PC-9 (cell line): ENCODE measurements at regions not wholly inside any gene's neighbourhood (a gene's known extent, or its start where the extent isn't known, plus 50 kb on each side); places are given as distances from the start of the nearest gene placed in this dataset.

Experiments used
- BruUV-seq: library from RNA; stranded (reverse); fragments of 400-500 nt; replicated peaks from 2 replicates; lab custom pipeline; 2021; lab: Mats Ljungman, UMichigan
- CTCF ChIA-PET: fragments of 300-600 bp; sonication (Branson Sonifier 250); formaldehyde crosslinking; loops from one replicate; lab custom pipeline; 2022; ENCODE audit warnings: antibody characterized with exemption; lab: Charles Lee
- POLR2A ChIA-PET: fragments of 300-600 bp; sonication (Branson Sonifier 250); formaldehyde crosslinking; loops from one replicate; lab custom pipeline; 2022; ENCODE audit warnings: antibody characterized with exemption; ENCODE audit not compliant: unreplicated experiment; lab: Charles Lee
- DNase-seq, 2 experiments: peaks; one replicate each; pipeline versions ENCODE4 v3.0.0 to v3.0.0-alpha.2; 2015 to 2022; ENCODE audit warnings: mixed read lengths in 1 of 2
- H2AFZ ChIP-seq: fragments of 200-600 bp; sonication (generic); 2 replicates; pipeline ENCODE4 v1.8.1; 2017; ENCODE audit warnings: antibody characterized with exemption
- H3F3A ChIP-seq: fragments of 200-600 bp; sonication (generic); 2 replicates; pipeline ENCODE4 v1.8.1; 2017; ENCODE audit warnings: antibody characterized with exemption, mild to moderate bottlenecking, low read depth; ENCODE audit not compliant: insufficient read depth
- H3K27ac ChIP-seq: fragments of 200-600 bp; sonication (generic); 2 replicates; pipeline ENCODE4 v1.6.1; 2016; ENCODE audit warnings: mixed run types
- H3K27me3 ChIP-seq: fragments of 200-600 bp; sonication (generic); 2 replicates; pipeline ENCODE4 v1.6.1; 2016; ENCODE audit warnings: low read depth, mixed run types; ENCODE audit not compliant: insufficient read depth
- H3K36me3 ChIP-seq: fragments of 200-600 bp; sonication (generic); 2 replicates; pipeline ENCODE4 v1.6.1; 2016; ENCODE audit warnings: low read depth, mixed run types
- H3K4me1 ChIP-seq: fragments of 200-600 bp; sonication (generic); replicated peaks from 2 replicates; pipeline ENCODE4 v1.6.1; 2016; ENCODE audit warnings: mixed run types; ENCODE audit not compliant: insufficient read depth
- H3K4me2 ChIP-seq: fragments of 200-600 bp; sonication (generic); 2 replicates; pipeline ENCODE4 v1.6.1; 2017; ENCODE audit warnings: mixed run types
- H3K4me3 ChIP-seq: fragments of 200-600 bp; sonication (generic); 2 replicates; pipeline ENCODE4 v1.6.1; 2016; ENCODE audit warnings: mixed run types
- H3K79me2 ChIP-seq: fragments of 200-600 bp; sonication (generic); 2 replicates; pipeline ENCODE4 v1.6.1; 2017; ENCODE audit warnings: low read depth, mixed run types
- H3K9me2 ChIP-seq: fragments of 200-600 bp; sonication (generic); 2 replicates; pipeline ENCODE4 v1.8.1; 2017; ENCODE audit warnings: mild to moderate bottlenecking; ENCODE audit not compliant: insufficient read depth
- H3K9me3 ChIP-seq: fragments of 200-600 bp; sonication (generic); 2 replicates; pipeline ENCODE4 v1.8.1; 2016; ENCODE audit warnings: low read depth; ENCODE audit not compliant: insufficient read depth
- H4K20me1 ChIP-seq: fragments of 200-600 bp; sonication (generic); 2 replicates; pipeline ENCODE4 v1.8.1; 2017; ENCODE audit not compliant: insufficient read depth
- CTCF ChIP-seq: fragments of 200-600 bp; sonication (generic); conservative IDR thresholded peaks from 2 replicates; pipeline ENCODE4 v1.6.1; 2017; ENCODE audit warnings: mixed run types, antibody characterized with exemption, mild to moderate bottlenecking, moderate library complexity
- EZH2 ChIP-seq: fragments of 200-600 bp; sonication (generic); IDR thresholded peaks from 2 replicates; pipeline ENCODE4 v1.8.0; 2017; ENCODE audit warnings: antibody characterized with exemption, low read depth
- intact Hi-C: fragments of 100-400 bp; cut with micrococcal nuclease; formaldehyde crosslinking; loops from one replicate; pipeline ENCODE4 v1.10.0; 2022; ENCODE audit not compliant: unreplicated experiment

- Histone ChIP-seq H3K36me3 (no peaks in the 10 kb centered on the region), H3K79me2 (no peaks in the 10 kb centered on the region), H2AFZ (no peak overlapping the region), H3K9me3 (no peaks in the 10 kb centered on the region), H3K9me2 (peaks cover 10% of the 10 kb centered on the region; the same call in 1 of the 2 replicates), H3K27me3 (no peaks in the 10 kb centered on the region), H3K4me1 (no peaks in the 10 kb centered on the region), H4K20me1 (no peaks in the 10 kb centered on the region), H3K4me2 (no peak overlapping the region), H3K4me3 (no peak overlapping the region), H3F3A (no peaks in the 10 kb centered on the region), H3K27ac (no peak overlapping the region)
- ChIA-PET POLR2A (no interaction called here), CTCF (no interaction called here)
- intact Hi-C loops, result no loop called here
- no peak for DNase-seq
- TF ChIP-seq CTCF, result no peak
- no peak for TF ChIP-seq EZH2
- no TSS peak for BruUV-seq
These were observed 66.7 kb downstream of the BARHL2 start for GRCh38 chr1:90650401-90650800.

GRCh38 chr1:90640325-90640724 lies 76.8 kb downstream of the BARHL2 start:
- H2AFZ ChIP-seq, result no peak overlapping the region
- H3K4me2 ChIP-seq, result no peak overlapping the region
- no peaks in the 10 kb centered on the region for H3F3A ChIP-seq
- no peak for DNase-seq
- no peaks in the 10 kb centered on the region for H3K36me3 ChIP-seq
- POLR2A ChIA-PET, result no interaction called here
- no TSS peak for BruUV-seq
- intact Hi-C loops, result no loop called here
- H4K20me1 ChIP-seq, result no peaks in the 10 kb centered on the region
- CTCF ChIA-PET, result no interaction called here
- no peak overlapping the region for H3K27ac ChIP-seq
- no peaks in the 10 kb centered on the region for H3K4me1 ChIP-seq
- no peaks in the 10 kb centered on the region for H3K79me2 ChIP-seq
- no peaks in the 10 kb centered on the region for H3K27me3 ChIP-seq
- no peaks in the 10 kb centered on the region for H3K9me3 ChIP-seq
- TF ChIP-seq EZH2, result no peak
- TF ChIP-seq CTCF, result no peak
- no peaks in the 10 kb centered on the region for H3K9me2 ChIP-seq
- H3K4me3 ChIP-seq, result no peak overlapping the region

- Histone ChIP-seq H3K4me3 (no peak overlapping the region), H3K4me1 (no peaks in the 10 kb centered on the region), H3K27ac (no peak overlapping the region), H3K27me3 (no peaks in the 10 kb centered on the region), H2AFZ (no peak overlapping the region), H3K79me2 (no peaks in the 10 kb centered on the region), H4K20me1 (no peaks in the 10 kb centered on the region), H3K36me3 (no peaks in the 10 kb centered on the region), H3K9me3 (no peaks in the 10 kb centered on the region), H3K4me2 (no peak overlapping the region), H3F3A (no peaks in the 10 kb centered on the region), H3K9me2 (no peaks in the 10 kb centered on the region)
- TF ChIP-seq CTCF (no peak), EZH2 (no peak)
- no TSS peak for BruUV-seq
- POLR2A ChIA-PET, result no interaction called here
- CTCF ChIA-PET, result no interaction called here
- intact Hi-C loops, result no loop called here
- no peak for DNase-seq
These were observed 94.4 kb downstream of the BARHL2 start for GRCh38 chr1:90622666-90623065.
